ENCODE measurements at regions not wholly inside any gene's neighbourhood (a gene's known extent, or its start where the extent isn't known, plus 50 kb on each side); places are given as distances from the start of the nearest gene placed in this dataset.

DNA sequence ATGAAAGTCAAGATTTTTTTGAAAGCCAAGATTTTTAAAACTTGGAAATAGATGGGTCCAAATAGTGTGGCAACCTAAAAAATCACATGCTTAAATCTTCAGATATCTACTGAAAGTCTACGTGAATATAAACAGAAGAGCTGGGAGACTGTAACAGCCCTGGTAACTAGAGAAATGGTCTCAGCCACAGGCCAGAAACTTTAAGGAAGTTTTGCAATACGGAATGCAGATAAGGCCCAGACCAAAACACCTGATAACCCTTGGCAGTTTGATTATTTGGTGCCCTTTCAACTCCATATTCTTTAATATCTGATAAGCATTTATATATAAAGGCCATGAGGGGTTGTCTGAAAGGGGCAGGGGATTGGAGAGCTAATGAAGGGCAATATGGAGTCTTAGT, 537.3 kb upstream of the TGFBR2 start:
- no peak for DNase-seq

DNA sequence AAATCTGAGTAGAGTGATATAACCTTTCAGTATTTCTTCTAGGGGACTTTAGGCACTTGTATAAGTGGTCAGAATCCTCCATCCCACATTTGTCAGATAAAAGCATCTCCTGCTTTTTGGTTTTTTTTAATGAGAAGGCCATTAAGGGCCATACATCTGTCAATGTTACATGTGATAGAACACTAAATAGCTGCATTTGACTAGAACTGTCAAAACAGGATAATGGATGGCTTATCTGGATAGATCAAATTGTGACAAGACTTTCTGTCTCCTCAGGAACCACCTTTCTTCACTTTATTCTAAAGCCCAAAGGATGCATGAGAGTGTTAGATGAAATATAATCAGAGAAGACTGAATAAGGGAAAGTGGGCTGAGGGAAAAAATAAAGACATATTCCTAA, 533.4 kb upstream of the TGFBR2 start:
- DNase-seq: no peak

DNA sequence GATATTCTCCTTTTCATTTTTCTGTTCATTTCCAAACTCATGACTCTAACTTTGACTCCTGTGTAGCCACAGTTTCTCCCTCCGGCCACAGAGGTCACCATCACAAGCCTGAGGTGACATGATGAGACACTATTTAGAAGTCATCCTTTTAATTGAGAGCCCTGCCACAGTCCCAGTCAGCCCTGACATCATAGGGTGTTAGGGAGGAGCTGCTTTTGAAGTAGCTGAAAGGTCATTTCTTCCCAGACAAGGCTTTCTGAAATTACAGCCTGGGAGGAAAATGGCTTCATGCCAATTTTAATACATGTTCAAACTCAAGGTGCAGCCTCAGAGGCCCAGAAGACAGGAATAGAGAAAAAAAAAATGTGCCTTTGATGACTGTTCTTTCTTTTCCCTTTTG, 532.8 kb upstream of the TGFBR2 start:
- DNase-seq: peak in 1 of 2 experiments; percentile 25

DNA sequence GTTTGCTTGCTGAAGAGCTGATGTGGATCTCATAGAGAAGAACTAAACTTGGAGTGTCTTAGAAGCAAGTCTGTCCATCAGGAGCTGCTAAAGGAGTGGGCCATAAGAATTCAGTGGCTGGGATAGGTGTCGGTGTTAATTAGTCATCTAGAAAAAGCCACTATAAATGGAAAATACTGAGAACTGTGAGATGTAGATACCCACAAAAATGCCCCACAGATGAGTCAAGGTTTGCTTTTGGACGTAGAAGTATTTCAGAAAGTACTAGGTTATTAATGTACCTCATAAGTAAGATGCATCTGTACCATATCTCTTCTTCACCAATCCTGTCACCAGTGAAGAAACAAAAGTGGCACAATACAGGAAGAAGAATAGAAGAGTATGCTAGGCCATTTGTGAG, 530.9 kb upstream of the TGFBR2 start:
- DNase-seq: no peak

DNA sequence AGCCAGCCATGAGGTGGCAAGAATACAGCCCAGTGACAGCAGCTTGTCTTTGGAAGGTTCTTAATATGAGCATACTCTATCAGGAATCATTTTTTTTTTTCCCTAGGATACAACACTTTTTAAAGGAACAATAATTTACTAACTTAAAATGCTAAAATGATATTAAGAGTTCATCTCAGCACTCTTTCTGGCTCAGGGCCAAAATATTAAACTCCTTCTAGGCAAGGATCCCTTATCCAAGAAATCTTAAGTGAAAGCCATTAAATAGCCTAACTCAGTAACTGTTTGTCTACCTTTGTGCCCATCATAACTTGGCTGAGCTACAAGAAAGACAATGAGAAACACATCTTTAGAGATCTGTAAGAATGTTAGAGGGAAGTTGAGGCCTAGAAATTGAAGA, 529.5 kb upstream of the TGFBR2 start:
- no peak for DNase-seq

DNA sequence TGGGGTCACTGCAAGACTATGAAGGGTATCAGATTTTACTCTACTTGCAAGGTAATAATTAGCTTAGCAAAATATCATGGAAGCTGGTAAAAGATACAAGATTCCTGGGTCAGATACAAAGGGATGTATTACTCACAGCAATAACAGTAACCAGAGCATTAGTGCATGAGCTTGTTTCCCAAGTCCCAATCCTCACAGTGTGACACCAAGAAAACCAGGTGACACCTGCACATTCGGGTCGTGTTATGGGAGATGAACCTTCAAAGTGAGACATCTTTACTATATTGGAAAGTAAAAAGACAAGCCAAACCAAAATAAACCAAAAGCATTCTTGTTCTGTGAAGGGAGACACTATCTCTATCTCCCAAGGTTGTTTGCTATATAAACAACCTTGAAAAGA, 528.7 kb upstream of the TGFBR2 start:
- no peak for DNase-seq

DNA sequence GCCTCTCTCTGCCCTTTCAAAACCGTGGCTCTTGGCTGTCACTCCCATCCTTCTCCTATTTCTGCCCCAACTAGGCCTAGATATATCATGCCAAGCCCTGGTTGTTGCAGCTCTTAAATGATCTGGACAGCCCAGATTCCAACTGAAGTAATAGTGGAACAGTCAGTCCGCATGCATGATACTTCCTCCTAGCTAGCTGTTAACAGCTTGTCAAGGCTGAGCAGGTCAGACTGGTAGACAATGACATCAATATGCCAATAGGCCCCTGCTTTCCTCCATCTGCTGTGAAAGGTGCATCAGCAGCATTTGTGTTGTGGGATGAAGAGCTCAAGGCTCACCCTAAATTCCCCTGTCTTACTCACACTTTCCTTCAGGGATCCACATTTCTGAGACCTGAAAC, 527.7 kb upstream of the TGFBR2 start:
- DNase-seq: no peak

DNA sequence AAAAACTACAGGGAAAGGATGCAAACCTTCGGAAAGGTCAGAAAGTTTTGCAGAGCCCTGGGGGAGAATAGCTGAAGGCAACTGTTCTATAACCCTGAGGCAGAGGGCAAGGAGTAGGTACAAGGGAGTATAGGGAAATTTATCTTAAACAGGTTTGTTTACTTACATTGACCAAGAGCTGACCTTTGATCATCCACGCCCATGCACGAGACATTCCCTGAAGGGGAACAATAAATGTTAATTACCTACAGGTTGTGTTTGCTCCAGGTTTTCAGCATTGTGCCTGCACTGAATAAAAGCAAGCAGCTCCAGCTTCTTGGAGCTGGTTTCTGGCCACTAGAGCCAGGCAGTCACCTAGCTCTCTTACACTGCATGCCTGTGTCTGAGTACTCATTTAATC, 524.5 kb upstream of the TGFBR2 start:
- no peak for DNase-seq

DNA sequence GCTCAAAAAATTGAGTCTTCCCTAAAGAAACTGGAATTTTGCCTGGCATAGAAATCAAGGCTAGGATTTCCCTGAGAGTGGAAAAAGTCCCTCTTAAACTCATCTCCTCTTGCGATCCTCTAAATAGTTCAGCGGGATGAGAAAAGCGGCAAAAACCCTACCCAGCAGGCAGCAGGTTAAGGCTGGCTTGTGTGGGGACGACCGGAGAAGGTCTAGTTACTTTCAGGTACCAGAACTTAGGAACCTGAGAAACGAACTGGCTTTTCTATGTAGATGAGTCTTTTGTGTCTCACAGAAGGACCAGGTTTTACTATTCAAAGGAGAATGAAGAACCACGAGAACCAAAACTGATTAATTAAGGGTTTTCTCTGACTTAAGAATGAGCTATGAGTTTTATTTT, 523.7 kb upstream of the TGFBR2 start:
- no peak for DNase-seq

DNA sequence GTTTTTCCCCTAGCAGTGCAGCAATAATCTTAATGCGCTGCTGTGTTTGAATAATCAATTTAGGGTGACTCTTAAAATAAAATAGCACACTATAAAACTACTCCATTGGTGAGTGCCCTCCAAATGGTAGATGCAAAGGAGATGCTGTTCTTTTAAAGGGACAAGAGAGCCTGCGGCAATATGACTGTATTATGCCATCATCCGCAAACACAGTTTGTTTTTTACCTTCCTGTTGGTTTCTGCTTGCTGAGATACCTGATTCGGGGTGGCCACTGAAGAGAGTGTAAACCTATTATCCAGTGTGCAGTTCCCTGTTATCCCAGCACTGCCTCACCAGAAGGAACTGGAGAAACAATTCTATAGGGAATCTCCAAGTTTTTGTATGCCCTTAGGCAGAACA, 523.1 kb upstream of the TGFBR2 start:
- no peak for DNase-seq

DNA sequence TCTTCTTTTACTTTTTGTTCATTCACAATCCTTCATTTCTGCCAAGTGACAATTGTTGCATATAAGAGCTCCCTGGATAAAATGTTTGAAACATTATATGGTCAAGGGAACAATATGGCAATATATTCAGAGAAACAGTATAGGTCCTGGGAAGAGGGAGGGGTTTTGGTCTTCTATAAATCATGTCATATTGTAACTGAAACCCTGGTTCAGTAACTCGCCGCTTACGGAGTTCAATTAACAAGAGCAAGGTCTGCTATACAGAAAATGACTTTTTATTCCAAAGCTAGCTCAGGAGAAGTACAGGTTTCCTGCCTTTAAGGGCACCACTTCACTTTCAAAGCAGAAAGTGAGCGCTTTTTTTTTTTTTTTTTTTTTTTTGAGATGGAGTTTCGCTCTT, 522.1 kb upstream of the TGFBR2 start:
- no peak for DNase-seq

DNA sequence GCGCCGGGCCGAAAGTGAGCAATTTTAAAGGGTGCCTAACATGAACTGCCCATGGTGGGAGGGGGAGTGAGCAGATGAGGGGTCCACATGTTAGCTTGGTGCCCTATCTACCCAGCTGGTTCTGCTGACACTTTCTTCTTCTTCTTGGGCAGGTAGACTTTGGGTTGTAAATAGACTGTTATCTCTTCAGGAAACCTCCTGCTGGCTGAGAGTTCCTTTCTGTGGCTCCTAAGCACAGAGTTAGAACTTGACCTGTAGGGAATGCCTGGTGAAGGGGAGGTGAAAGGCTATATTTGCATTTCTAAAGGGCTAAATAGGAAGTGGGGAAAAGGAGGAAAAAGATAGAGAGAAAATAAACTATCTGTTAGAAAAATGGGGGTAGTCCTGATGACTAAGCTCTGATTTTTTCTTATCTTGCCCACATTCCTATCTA, 521.4 kb upstream of the TGFBR2 start:
- no peak for DNase-seq

DNA sequence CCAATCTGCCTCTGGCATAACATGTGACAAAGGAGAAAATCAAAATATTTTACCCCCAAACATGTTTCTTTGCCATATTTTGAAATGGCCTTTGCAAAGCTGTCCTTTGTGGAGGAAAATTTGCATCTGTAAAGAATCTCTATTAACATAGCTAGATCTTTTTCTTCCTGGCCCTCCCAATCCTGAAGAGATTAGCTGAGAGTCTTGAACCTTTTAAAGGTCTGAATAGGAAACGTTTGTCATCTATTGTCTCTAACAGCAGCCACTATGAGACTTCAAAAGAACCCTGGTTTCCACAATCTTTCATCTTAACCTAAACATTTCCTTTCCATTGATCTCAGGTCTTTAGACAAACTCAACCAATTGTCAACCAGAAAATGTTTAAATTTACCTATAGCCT, 520.9 kb upstream of the TGFBR2 start:
- no peak for DNase-seq

DNA sequence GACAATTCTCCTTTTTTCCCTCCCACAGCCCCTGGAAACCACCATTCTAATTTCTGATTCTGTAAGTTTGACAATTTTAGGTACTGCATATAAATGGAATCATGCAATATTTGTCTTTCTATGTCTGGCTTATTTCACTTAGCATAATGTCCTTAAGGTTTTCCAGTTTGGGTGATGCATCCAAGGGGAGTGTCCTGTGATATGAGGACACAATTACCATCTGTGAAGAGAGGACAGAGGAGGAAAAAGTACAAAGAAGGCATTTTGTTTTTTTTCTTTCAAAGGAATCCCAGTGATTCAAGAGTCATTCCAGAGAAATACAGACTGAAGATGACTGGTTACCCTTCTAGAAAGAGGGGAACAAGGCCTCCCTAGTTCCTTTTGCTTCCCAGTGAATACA, 514.7 kb upstream of the TGFBR2 start:
- no peak for DNase-seq

DNA sequence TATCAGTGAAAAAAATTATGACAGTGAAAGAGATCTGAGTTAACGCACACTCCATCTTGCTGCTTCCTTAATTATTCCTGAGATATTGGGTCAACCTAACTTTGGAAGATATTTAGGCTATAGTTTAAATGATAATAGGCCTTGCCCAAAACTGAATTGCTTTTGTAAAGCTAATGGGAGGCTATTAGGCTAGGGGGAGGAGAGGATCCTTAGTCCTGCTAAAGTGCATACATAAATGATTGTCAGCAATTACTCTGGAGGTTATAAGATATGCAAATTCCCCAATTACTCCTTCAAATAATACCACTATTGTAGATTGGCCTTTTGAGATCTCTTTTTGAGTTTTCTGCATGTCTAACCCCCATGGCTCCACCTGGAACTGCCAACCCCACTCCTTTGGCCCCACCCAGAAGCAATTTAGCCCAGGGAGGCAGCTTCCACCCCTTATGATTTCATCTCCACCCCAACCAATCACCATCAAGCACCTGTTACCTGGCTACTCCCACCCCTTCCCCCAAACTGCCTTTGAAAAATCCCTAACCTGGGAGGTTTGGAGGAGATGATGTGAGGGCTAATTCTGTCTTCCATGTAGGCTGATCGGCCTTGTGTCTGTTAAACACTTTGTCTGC, 509.3 kb upstream of the TGFBR2 start:
- no peak for DNase-seq

DNA sequence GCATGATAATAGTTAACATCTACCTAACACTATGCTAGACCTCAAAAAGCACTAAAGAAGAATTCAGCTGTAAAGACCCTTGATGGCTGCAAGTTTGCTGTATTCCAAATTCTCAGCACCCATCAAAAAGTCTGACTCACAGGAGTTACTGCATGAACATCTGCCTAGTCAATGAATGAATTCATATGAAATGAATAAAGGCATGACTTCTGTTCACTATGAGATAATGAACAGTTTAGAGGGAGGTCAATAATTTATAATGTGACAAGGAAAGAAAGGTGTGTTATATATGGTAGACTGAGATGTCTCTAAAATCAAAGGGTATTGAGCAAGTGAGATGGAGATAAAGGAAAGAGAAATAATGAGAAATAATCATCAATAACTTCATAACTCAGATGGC, 508.2 kb upstream of the TGFBR2 start:
- no peak for DNase-seq

DNA sequence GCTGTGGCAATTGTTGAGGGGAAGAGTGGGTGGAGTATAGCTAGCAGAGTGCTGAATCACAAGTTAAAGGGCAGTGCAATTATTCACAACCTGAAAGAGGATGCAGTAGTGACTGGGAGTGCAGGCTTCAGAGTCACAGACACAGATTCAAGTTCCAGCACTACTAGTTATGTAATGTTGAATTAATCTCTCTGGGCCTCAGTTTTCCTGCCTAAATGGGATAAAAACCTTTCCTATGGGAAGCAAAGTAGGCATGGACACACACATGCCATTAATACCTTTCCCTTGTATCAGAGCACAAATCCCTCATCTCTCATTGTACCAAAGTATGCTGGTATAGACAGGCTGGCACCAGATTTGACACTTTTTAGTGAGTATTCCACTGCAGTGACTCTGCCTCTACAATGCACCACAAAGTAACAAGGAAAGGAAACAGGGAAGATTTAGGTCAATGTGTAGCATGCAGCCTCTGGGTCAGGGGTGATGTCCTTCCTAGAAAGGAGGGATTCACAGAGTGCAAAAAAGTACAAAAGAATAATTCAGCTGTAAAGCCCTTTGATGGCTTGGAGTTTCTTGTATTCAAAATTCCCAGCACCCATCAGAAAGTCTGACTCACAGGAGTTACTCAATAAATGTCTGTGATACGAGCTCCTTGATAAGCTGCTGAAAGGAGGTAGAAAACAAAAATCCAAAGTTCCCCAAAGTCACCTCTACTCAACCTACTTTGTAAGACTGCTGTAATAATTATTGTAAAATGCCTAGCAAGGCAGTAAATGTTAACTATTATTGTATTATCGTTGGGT, 507.5 kb upstream of the TGFBR2 start:
- no peak for DNase-seq

DNA sequence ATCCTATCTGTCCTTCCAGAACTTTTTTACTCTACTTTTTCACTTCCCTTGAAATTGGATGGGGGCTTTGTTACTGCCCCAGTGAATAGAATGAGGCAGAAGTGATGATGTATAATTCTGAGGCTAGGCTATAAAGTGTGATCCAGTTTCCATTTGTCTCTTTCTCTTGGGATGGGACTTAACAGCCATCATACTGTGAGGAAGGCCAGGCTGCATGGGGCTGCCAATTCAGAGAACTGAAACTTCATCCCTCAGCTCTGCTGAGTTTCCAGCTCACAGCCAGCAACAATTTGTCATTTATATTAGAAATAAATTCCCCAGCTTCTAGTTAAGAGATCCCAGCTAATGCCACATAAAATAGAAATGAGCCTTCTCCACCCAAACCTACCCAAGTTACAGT, 504.0 kb upstream of the TGFBR2 start:
- no peak for DNase-seq

DNA sequence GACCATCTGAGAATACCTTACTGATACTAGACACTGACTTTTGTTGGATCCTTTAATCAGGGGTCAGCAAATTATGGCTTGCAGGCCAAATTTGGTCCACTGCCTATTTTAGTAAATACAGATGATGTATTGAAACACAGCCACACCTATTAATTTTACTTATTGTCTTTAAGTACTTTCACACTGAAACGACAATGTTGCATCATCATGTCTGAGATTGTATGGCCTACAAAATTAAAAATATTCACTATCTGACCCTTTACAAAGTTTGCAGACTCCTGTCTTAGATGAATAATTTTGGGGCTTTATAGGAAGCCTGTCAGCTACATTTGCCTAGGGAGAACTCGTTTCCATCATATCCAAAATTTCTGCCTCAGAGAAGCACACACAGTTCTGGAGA, 503.2 kb upstream of the TGFBR2 start:
- DNase-seq: no peak

DNA sequence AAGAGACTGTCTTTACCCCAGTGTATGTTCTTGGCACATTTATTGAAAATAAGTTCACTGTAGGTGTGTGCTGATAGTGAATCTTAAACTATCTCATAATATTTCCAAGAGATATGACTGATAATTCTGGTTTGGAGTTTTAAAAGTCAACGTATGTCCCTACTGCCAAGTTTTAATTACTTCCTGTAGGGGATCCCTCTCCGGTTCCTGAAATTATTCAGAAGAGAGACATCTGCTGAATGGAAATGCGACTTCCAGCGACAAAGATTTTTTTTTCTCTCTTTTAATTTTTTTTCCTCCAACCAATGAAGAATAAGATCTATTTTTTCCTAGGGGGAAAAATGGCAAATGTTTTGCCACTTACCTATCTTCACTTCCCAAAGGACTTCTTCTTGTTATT, 498.9 kb upstream of the TGFBR2 start:
- no peak for DNase-seq

DNA sequence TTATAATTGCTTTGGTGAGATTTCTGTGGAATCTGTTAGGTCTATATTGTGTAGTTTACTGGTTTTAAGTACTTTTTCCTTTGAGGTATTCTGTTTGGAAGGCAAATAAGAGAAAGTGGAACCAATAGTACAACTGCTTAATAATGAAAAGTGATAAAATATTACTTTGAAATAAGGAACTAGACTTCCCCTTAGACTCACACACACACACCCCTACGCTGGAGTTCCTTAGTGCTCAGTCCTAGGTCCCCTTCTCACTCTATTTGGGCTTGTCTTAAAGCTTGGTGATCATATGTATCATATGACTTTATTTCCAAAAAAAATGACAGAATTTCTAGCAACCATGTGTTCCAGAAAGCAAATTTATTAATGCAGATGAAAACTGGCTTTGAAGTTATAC, 494.0 kb upstream of the TGFBR2 start:
- no peak for DNase-seq

DNA sequence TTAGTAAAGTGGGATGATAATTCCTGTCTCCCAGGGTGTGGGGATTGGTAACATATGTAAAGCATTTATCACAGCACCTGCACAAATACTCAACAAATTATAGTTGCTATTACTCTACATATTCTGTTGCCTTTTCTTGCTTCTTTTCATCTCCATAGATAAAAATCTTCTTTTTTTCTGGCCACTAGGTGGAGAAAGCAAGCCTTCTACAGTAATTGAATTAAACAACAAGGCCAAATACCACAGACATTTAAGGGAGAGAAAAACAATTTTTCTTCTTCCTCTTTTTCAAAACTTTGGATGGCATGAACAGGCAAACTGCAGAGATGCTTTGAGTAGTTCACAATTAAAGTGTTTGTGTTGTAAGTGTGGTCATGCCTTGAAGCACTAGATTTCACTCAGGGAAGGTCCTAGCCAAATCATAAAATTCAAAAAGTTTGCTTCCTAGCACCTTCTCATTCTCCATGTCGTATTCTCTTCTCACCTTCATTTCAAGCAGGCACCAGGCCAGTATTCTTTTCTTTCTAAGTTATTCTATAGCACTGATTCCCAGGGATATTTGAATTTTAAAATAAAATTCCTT, 493.4 kb upstream of the TGFBR2 start:
- DNase-seq: peak; percentile 11 to 20

DNA sequence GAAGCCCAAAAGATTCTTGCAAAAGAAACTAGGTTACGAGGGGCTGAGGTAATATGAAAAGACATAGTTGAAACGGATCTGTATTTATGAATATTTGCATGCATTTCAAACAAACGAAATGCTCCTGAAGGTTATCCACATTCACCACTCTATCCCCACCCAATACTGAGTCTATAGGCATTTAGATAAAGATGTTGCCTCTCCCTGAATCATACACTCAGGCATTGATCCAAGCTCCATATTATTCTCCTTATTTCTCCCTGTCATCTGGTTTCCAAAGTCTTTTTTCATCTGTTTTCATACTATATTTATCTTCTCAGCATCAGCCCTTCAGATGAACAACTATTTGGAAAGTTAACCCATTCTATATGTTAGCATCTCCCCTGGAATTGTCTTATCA, 492.5 kb upstream of the TGFBR2 start:
- no peak for DNase-seq

DNA sequence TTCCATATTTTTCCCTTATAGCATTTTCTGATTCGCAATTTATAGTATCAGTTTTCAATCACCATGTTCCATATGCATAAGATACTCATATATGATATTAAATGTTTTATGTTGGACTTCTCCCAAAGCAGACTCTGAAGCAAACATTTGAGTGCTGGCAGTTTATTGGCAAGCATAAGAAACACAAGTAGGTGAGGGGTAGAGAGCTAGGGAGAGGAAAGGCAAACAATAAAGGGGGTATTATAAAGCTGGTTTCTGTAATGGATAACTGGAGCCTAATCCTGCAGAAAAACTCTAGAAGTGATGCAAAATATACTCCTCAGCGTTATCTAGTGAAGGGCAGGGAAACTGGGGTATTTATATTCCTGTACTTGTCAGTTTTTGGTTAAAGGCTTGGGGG, 491.5 kb upstream of the TGFBR2 start:
- peak in 1 of 2 experiments; percentile 2 for DNase-seq

DNA sequence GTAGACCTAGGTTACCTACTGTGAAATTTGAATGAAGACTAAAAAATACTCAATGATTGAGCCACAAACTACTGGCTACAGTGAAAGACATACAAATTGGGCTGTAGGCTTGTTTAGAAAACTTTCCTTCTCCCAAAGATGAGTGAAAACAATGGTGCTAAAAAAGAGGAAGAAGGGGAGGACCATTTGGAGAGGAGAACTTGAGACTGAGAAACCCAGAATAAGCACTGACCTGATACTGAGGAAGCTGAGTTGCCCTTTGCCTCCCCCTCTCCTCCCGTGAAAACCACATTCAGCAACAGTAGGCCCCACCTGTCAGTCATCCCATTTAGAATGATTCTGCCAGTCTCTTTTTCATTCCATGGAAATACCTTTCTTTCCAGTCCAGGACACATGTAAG, 484.0 kb upstream of the TGFBR2 start:
- no peak for DNase-seq

Measured in SHP77 (cell line).